Amniotic epithelial cell (primary cell): ENCODE measurements at regions not wholly inside any gene's neighbourhood (a gene's known extent, or its start where the extent isn't known, plus 50 kb on each side); places are given as distances from the start of the nearest gene placed in this dataset.

ENCODE experiments used
- DNase-seq: peaks from one replicate; pipeline ENCODE4 v3.0.0-alpha.2; 2010; ENCODE audit warnings: low read depth

- DNase-seq: no peak
Observed at GRCh38 chr9:20042128-20042711, 253.4 kb upstream of the SLC24A2 start.

GRCh38 chr9:20041697-20042081, 252.9 kb upstream of the SLC24A2 start:
- DNase-seq: no peak

GRCh38 chr9:20040991-20041696, 252.3 kb upstream of the SLC24A2 start:
- DNase-seq: no peak

GRCh38 chr9:20037699-20038098, 248.9 kb upstream of the SLC24A2 start:
- no peak for DNase-seq

GRCh38 chr9:20033511-20033910, 244.7 kb upstream of the SLC24A2 start:
- no peak for DNase-seq

DNA sequence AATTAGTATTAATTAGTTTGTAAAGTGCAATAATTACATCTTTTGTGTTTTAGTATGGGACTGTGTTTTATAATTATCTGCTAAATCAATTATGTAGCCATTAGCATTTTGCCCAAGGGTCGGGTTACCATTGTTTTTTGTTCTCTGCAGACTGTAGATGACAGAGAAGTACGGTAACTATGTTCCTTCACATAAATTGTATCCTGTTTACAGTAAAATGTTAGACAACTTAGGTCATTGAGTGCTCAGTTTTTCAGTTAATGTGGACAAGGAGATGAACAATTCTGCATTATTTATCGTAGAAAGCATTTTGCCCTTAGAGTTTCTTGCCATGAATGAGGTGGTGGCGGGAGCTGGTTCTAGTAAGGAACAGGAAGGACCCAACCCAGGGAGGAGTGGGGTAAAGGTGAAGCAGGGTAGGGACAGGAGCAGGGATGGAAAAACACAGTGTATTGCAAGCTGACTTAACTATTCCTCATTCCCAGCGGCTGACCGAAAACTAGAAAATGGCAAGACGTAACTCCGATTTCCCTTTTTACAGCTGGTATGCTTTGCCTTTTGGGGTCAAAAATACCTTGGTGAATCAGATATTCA, 243.7 kb upstream of the SLC24A2 start:
- no peak for DNase-seq

GRCh38 chr9:20031836-20032235, 243.0 kb upstream of the SLC24A2 start:
- no peak for DNase-seq

- DNase-seq: no peak
Observed at GRCh38 chr9:20030671-20031070, 241.8 kb upstream of the SLC24A2 start.

GRCh38 chr9:20030221-20030620, 241.4 kb upstream of the SLC24A2 start:
- no peak for DNase-seq

DNA sequence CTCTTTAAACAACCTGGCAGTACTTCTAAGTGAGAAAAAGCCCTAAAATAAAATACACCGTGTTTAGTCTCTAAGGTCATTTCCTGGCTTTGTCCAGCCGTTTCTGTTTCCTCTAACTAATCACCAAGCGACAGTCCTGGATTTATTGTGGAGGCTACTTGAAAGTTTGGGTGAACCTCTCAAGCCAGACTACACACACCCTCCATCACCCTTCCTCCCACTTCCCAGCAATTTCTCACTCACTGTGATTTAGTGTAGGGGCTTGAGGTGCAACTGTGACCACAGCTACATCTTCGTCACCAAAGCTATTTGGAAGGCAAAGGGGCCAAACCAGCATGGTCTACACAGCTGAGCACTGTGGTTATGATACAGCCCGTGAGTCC, 240.0 kb upstream of the SLC24A2 start:
- DNase-seq: no peak

- DNase-seq: no peak
Observed at GRCh38 chr9:20028192-20028848, 239.5 kb upstream of the SLC24A2 start.

GRCh38 chr9:20023961-20024571, 235.2 kb upstream of the SLC24A2 start:
- DNase-seq: no peak

DNA sequence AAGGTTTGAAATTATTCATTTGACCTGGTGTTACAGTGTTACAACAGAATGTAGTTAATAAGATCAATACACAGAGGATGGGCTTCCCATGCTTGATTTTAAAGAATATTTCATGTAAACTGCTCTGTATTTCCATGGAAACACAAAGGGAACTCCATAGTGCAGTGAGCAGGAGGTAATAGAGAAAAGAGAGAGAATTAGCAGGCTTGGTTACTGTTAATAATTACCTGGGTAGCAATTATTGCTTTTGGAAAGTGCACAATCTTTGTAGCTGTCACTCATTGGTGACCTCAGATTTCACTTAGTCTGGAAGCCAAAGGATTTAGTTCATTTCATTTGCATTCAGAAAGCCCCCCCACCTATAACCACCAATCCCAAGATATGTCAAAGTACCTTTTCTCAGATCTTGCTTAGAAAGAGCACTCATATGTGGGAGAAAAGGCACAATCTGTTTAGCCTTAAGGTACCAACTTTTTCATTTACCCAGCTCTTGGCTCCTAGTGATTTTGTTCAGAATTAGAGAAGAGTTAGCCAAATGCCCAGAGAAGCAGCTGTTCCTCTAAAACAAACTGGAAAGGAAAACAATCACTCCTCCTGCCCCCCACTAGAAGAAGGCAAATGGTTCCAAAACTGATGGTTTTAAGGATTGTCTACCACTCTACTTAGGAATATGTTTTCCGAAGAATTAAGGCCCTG, 234.5 kb upstream of the SLC24A2 start:
- DNase-seq: no peak

DNA sequence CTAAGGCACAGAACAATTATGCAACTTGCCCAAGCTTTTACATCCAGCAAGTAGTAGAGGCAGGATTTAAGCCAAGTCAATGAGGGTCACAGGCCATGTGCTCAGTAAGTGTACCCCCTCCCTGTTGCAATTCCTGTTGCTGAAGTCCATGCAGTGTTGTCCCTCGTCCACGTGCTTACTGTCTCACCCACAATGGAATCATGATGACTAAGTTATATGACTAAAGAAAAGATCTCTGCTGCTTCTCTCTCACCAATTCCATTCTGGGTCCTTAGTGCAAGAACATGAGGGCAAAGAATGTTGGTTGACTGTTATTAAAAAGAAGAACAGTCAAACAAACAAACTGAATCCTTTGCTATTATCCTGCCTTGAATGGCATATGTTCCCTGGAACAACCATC, 233.6 kb upstream of the SLC24A2 start:
- peak; percentile 41 for DNase-seq

DNA sequence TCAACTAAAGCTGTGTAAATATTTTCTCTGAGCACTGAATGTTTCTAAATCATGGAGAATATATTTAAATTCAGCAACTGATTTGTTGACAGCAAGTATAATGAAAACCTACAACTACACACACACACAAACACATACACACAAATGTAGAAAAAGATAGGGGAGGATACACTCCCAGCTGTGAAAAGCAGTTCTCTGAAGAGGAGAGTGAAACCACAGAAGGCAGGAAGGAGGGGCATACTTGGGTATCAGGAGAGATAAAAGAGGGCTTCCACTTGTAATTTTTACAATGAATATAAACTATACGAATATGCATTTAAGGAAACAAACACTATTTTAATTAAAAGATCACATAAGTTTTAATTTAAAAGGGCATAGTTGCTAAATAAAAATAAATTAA, 227.8 kb upstream of the SLC24A2 start:
- DNase-seq: no peak

DNA sequence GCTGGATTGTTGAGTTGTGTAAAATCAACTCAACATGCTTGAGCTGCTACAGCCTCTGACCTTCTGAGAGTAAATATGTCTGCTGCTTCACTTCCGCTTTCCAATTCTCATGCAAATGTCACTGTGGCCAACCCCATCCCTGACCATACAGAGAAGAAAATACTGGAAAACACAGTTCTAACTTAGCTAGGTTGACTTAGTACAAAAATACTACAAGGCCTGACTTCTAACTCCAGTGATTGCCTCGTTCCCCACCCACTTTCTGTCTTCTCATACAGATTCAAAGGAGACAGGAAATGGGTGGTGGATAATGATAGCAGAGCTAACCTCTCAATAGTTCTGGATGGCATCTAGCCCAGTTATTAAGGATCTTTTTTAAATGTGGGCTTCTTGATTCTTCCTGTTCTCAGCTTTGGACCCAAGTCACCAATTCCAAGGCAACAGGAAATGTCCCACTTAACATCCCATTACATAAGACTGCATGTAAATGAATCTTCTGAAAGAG, 226.6 kb upstream of the SLC24A2 start:
- no peak for DNase-seq

GRCh38 chr9:20014168-20014567, 225.3 kb upstream of the SLC24A2 start:
- no peak for DNase-seq

DNA sequence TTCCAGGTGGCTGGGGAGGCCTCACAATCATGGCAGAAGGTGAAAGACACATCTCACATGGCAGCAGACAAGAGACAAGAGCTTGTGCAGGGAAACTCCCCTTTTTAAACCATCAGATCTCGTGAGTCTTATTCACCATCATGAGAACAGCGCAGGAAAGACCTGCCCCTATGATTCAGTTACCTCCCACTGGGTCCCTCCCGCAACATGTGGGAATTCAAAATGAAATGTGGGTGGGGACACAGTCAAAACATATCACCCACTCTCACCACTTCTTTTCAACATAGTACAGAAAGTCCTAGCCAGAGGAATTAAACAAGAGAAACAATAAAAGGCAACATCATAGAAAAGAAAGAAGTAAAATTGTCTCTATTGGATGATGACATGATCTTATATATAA, 223.4 kb upstream of the SLC24A2 start:
- DNase-seq: no peak

DNA sequence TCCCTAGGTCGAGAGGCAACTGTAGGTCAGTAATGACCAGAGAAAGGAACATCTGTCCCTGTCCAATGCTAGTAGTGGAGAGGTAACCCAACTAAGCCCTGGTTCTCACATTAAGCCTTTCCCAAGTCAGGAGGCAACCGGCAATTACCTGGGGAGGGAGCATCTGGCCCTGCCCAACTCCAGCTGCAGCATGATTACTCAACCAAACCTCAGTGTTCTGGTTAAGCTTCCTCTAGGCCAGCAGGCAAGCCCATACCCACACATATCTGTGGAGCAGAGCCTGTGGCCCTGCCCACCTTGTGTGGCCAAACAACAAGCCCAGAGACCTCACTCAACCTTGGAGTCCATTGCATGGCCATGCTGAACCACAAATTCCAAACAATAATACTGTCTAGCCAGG, 220.8 kb upstream of the SLC24A2 start:
- no peak for DNase-seq

GRCh38 chr9:20002011-20002410, 213.2 kb upstream of the SLC24A2 start:
- peak; percentile 19 for DNase-seq

DNA sequence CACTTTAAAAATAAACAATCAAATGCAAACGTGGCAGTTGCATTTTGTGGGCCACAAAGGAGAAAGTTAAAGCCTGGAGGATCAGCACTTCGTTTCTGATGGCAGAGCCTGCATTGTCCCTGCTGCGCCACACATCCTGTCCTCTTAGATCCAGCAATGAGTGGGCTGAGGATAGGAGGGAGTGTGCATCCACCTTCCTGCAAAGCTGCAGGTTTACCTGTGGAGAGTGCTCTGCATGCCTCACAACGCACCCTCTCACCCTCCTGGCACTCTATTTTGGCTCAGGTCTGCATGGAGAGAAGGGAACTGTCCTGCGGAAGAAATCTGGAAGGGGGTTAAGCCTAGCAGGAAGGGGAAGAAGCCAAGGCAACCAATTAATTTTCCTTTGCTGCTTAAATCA, 212.2 kb upstream of the SLC24A2 start:
- no peak for DNase-seq

GRCh38 chr9:19999491-20000057, 210.7 kb upstream of the SLC24A2 start:
- DNase-seq: peak; percentile 58
